SK-N-SH treated with all-trans-retinoic acid at 6 μM for 48 hours (cell line): ENCODE measurements at regions not wholly inside any gene's neighbourhood (a gene's known extent, or its start where the extent isn't known, plus 50 kb on each side); places are given as distances from the start of the nearest gene placed in this dataset.
"Not testable (repeated sequence)": the region's sequence is repeated elsewhere in the genome, so short reads cannot be mapped to it uniquely, and the experiment has no call there.

Experiments
- GLIS3 ChIP-seq: fragments of 250-450 bp; sonication (Bioruptor Pico); IDR thresholded peaks from 2 replicates; pipeline ENCODE4 v1.5.0; 2020; ENCODE audit warnings: mild to moderate bottlenecking, moderate library complexity
- PPARA ChIP-seq: fragments of 250-450 bp; sonication (Bioruptor Pico); IDR thresholded peaks from 2 replicates; pipeline ENCODE4 v1.5.0; 2020; ENCODE audit warnings: mild to moderate bottlenecking, borderline replicate concordance
- RARB ChIP-seq: fragments of 250-450 bp; sonication (Bioruptor Pico); IDR thresholded peaks from 2 replicates; pipeline ENCODE4 v1.8.0; 2021; ENCODE audit warnings: mild to moderate bottlenecking, moderate library complexity
- TCF4 ChIP-seq: fragments of 250-450 bp; sonication (Bioruptor Pico); IDR thresholded peaks from 2 replicates; pipeline ENCODE4 v1.8.0; 2021; ENCODE audit warnings: mild to moderate bottlenecking, moderate library complexity, borderline replicate concordance
- ZNF8 ChIP-seq: fragments of 450-650 bp; formaldehyde crosslinking; IDR thresholded peaks from 2 replicates; pipeline ENCODE4 v1.5.0; 2020; ENCODE audit warnings: mild to moderate bottlenecking, moderate library complexity
- TF ChIP-seq, protein P1 (sequence below): fragments of 250-450 bp; sonication (Bioruptor Pico); IDR thresholded peaks from 2 replicates; pipeline ENCODE4 v1.5.1; 2021; ENCODE audit warnings: mild to moderate bottlenecking, moderate library complexity

DNA sequence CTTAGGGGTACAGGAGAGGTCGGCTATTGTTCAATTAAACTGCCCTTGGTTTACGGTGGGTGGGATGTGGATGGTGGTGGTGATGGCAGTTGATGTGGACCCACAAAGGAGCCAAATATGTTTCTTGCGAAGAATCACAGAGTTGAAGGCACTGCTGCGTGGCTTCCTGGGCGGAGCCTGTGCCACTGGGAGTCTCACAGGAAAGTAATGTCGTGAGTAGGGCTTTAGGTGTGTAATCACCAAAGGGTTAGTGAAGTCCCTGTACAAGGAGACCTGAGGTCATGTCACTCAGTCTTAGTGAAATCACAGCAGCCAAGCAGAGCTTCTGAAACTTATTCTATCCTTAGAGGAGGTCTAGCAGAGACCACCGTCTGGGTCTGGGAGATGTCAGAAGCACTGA is 215.3 kb downstream of the ANKRD36B start:
- not testable (repeated sequence) for TF ChIP-seq GLIS3, RARB, ZNF8, TCF4, PPARA (CRISPR knock-in tag)
- TF ChIP-seq, protein P1, sequence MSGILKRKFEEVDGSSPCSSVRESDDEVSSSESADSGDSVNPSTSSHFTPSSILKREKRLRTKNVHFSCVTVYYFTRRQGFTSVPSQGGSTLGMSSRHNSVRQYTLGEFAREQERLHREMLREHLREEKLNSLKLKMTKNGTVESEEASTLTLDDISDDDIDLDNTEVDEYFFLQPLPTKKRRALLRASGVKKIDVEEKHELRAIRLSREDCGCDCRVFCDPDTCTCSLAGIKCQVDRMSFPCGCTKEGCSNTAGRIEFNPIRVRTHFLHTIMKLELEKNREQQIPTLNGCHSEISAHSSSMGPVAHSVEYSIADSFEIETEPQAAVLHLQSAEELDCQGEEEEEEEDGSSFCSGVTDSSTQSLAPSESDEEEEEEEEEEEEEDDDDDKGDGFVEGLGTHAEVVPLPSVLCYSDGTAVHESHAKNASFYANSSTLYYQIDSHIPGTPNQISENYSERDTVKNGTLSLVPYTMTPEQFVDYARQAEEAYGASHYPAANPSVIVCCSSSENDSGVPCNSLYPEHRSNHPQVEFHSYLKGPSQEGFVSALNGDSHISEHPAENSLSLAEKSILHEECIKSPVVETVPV, result not testable (repeated sequence)
